NCI-H2029 treated with DMSO at 0.1 percent for 48 hours (cell line): ENCODE measurements at regions not wholly inside any gene's neighbourhood (a gene's known extent, or its start where the extent isn't known, plus 50 kb on each side); places are given as distances from the start of the nearest gene placed in this dataset.
A peak's percentile ranks its signal among the peaks of the same experiment; 100 is the strongest.
"Not testable (repeated sequence)": the region's sequence is repeated elsewhere in the genome, so short reads cannot be mapped to it uniquely, and the experiment has no call there.

ENCODE experiments used
- DNase-seq: peaks from one replicate; lab custom pipeline; 2025; lab: John Stamatoyannopoulos, UW

DNA sequence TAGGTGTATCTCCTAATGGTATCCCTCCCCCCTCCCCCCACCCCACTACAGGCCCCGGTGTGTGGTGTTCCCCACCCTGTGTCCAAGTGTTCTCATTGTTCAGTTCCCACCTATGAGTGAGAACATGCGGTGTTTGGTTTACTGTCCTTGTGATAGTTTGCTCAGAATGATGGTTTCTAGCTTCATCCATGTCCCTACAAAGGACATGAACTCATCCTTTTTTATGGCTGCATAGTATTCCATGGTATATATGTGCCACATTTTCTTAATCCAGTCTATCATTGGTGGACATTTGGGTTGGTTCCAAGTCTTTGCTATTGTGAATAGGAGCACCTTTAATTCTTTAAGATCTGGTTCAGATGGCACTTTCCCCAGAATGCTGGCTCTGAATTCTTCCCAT is 58.5 kb upstream of the PTGFRN start:
- DNase-seq: not testable (repeated sequence)

DNA sequence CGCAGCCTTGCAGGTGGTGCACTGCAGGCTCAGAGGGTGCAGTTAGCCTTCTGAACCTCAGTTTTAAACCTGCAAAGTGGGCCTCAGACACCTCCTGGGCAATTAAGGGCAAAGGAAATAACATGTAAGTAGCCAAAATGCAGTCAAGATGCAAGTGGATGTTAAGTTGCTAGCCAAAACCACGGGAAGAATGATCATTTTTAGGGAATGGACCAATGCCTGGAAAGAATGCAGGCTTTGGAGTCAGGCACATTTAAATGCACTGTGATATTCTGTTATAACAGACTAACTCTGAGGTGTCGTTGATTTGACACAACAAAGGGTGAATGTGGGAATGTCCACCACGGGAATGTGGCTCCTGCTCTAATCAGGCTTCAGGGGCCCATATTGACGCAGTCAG is 57.9 kb upstream of the PTGFRN start:
- no peak for DNase-seq

- DNase-seq: no peak
These were observed 57.3 kb upstream of the PTGFRN start for GRCh38 chr1:116852367-116852766.

DNA sequence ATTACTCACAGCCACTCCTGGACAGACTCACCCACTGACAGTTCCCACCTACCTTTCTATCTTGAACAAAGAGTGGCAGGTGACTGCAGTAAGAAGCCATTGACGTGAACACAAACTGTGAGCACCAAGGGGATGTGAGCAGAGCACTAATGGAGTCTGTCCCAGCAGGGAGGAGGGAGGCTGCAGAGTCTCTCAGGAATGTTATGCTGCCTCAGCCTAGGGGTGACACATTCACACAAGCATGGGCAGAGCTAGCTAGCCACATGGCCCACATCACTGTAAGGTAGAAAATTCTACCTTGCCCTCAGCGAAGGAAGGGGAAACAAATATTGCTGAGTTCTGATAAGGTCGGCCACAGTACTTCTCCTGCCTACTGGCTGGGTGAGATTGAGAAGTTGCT is 56.8 kb upstream of the PTGFRN start:
- DNase-seq: no peak

GRCh38 chr1:116853680-116854402 is 55.9 kb upstream of the PTGFRN start:
- peak; percentile 16 for DNase-seq

- no peak for DNase-seq
These were observed 55.4 kb upstream of the PTGFRN start for GRCh38 chr1:116854403-116854690.

DNA sequence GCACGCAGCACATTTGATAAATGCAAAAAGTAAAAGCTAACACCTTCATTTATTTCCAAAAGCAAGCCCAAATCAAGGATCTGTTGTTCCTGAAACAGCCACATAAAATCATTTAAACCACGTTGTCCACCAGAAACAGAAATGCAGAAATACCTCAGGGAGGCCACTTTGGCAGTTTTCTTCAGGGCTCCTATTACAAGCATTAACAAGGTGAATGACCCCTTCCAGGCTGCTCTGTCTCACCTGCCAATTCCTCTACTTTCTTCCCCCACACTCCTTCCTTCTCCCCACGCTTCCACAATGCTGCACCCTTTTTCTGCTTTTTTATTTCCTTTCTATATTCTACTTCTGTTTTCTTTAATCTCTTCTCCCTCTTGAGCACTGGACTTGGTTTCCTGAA is 55.0 kb upstream of the PTGFRN start:
- DNase-seq: no peak

DNA sequence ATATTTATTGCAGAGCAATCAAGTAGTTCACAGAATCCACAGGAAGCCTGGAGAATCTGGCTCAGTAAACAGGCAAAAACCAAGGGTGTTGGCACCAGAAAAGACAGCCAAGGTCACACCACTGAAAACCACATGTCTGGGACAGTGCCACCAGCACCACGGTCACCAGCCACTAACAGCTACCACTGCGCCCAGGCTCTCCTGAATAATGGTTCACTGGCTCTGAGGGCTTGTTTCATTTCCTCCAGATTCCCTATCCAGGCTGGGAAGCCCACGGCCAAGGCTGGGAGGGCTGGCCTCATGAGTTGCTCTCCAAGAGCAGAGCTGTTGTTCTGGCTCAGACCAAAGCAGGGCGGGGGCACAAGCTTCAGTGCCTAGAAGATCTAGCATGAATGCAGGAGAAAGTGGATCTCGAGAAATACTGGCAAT is 54.5 kb upstream of the PTGFRN start:
- DNase-seq: peak; percentile 54

DNA sequence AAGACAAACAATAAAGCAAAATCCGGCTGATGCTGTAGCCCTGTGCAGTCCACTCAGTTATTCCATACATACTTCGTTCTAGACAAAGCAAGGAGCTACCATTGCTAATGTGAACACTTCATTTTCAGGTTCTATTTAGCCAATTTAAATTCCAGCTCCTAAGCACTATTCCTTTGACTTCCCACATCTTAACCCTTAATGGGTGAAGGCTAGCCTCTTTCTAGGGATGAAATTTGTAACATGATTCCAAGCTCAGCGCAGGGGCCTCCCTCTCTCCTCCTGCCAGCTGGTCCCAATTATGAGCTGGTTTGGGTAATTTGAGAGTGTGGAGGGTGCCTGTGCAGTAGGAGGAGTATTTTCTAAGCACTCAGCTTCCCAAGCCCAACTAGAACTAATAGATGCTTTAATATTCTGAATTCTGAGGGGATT is 53.9 kb upstream of the PTGFRN start:
- peak; percentile 62 for DNase-seq

DNA sequence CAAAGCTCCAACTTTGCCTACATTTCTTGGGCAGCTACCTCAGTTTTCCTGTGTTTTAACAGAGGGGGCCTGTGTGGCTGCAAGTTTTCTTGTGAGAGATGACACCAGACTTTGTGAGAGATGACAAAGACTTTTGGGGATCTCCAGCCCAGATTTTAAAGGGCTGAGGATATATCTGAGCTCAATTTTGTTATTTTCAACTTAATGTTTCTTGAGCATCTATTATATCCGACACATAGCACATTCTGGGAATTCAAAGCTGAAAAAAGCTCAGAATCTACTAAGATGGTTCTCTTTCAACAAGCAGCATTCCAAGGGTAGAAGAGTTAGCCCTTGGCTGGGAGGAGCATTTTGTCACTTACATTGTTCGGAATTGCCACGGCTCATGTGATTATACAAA is 53.4 kb upstream of the PTGFRN start:
- DNase-seq: no peak

DNA sequence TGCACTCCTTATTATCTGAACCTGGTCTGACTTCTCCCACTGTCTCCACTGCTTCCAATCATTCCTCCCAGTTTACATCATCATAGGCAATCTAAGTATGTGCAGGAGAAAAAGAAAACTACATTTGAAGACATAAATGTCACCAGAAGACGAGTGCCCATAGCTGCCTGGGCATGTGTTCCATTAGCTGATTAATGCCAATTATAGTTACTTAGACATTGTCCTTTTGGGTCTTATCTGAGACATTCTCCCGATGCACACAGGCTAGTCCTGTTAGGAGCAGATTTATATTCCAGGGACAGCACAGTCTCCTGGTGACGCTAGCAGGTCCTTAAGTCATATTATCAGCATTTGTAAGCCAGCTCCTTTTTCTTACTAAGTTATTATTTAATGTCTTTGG is 52.6 kb upstream of the PTGFRN start:
- no peak for DNase-seq
